Liver (tissue), 8 donors: ENCODE measurements at regions not wholly inside any gene's neighbourhood (a gene's known extent, or its start where the extent isn't known, plus 50 kb on each side); places are given as distances from the start of the nearest gene placed in this dataset.

Experiments
- DNase-seq: peaks from one replicate; pipeline ENCODE4 v3.0.0-alpha.2; 2017; ENCODE audit warnings: low spot score
- H3K27ac ChIP-seq, 2 donors: one replicate each; pipeline ENCODE4 v1.7.0; 2013; ENCODE audit warnings: inconsistent platforms in 2 of 2, low read length in 2 of 2, control low read depth in 1 of 2, low read depth in 1 of 2, mild to moderate bottlenecking in 1 of 2
- H3K27me3 ChIP-seq, 4 donors: one replicate each; pipeline versions ENCODE4 v1.6.1 to v1.7.0; 2013; ENCODE audit warnings: low read length in 3 of 4, inconsistent platforms in 1 of 4, mild to moderate bottlenecking in 1 of 4, moderate library complexity in 1 of 4; ENCODE audit not compliant: control insufficient read depth in 4 of 4, insufficient read depth in 4 of 4
- H3K36me3 ChIP-seq, 4 donors: one replicate each; pipeline versions ENCODE4 v1.6.1 to v1.7.0; 2013; ENCODE audit warnings: low read length in 3 of 4, mild to moderate bottlenecking in 3 of 4, low read depth in 1 of 4, moderate library complexity in 1 of 4; ENCODE audit not compliant: control insufficient read depth in 4 of 4, insufficient read depth in 3 of 4
- H3K4me1 ChIP-seq, 4 donors: one replicate each; pipeline versions ENCODE4 v1.6.1 to v1.7.0; 2013; ENCODE audit warnings: low read length in 3 of 4, mild to moderate bottlenecking in 3 of 4, moderate library complexity in 1 of 4; ENCODE audit not compliant: control insufficient read depth in 4 of 4, insufficient read depth in 4 of 4
- H3K4me3 ChIP-seq, 3 donors: one replicate each; pipeline versions ENCODE4 v1.6.1 to v1.7.0; 2013; ENCODE audit warnings: low read length in 3 of 3, control low read depth in 1 of 3, low read depth in 1 of 3, mild to moderate bottlenecking in 1 of 3
- H3K9ac ChIP-seq, 2 donors: one replicate each; pipeline ENCODE4 v1.7.0; 2013; ENCODE audit warnings: low read length in 2 of 2, mild to moderate bottlenecking in 2 of 2, moderate library complexity in 2 of 2, control low read depth in 1 of 2, low read depth in 1 of 2
- H3K9me3 ChIP-seq, 4 donors: one replicate each; pipeline versions ENCODE4 v1.6.1 to v1.7.0; 2013; ENCODE audit warnings: low read length in 3 of 4; ENCODE audit not compliant: control insufficient read depth in 4 of 4
- ATF3 ChIP-seq: IDR thresholded peaks from 2 replicates; pipeline ENCODE4 v1.6.1; 2016; ENCODE audit warnings: antibody characterized with exemption
- CTCF ChIP-seq: fragments of 150-350 bp; IDR thresholded peaks from 2 replicates; pipeline ENCODE4 v1.5.1; 2017; ENCODE audit warnings: improper control_type of control experiment, low read depth, low read length; ENCODE audit not compliant: missing input control
- EGR1 ChIP-seq, 2 donors: IDR thresholded peaks; 2 replicates each; pipeline ENCODE4 v1.6.1; 2016 to 2018; ENCODE audit warnings: antibody characterized with exemption in 2 of 2, low read depth in 2 of 2
- FOXA1 ChIP-seq: IDR thresholded peaks from 2 replicates; pipeline ENCODE4 v1.6.1; 2016; ENCODE audit warnings: antibody characterized with exemption
- FOXA2 ChIP-seq: IDR thresholded peaks from 2 replicates; pipeline ENCODE4 v1.6.1; 2016; ENCODE audit warnings: antibody characterized with exemption
- JUND ChIP-seq, 2 donors: IDR thresholded peaks; 2 replicates each; pipeline ENCODE4 v1.6.1; 2016; ENCODE audit warnings: antibody characterized with exemption in 2 of 2
- MAX ChIP-seq: IDR thresholded peaks from 2 replicates; pipeline ENCODE4 v1.6.1; 2016; ENCODE audit warnings: antibody characterized with exemption
- NR2F2 ChIP-seq: IDR thresholded peaks from 2 replicates; pipeline ENCODE4 v1.6.1; 2016; ENCODE audit warnings: antibody characterized with exemption
- REST ChIP-seq: IDR thresholded peaks from 2 replicates; pipeline ENCODE4 v1.6.1; 2016; ENCODE audit warnings: antibody characterized with exemption, mild to moderate bottlenecking
- SP1 ChIP-seq: IDR thresholded peaks from 2 replicates; pipeline ENCODE4 v1.6.1; 2018; ENCODE audit warnings: antibody characterized with exemption, mild to moderate bottlenecking
- YY1 ChIP-seq: IDR thresholded peaks from 2 replicates; pipeline ENCODE4 v1.6.1; 2016; ENCODE audit warnings: antibody characterized with exemption, mild to moderate bottlenecking
- ZBTB33 ChIP-seq: IDR thresholded peaks from 2 replicates; pipeline ENCODE4 v1.6.1; 2016; ENCODE audit warnings: antibody characterized with exemption
- WGBS: extraction: QIAGEN DNeasy Blood & Tissue Kit; methylation state at CpG from one replicate; pipeline ENCODE4 v1.1.7; 2013; 5-methylcytosine and 5-hydroxymethylcytosine counted together
- donor health status: healthy.
- donor health status: healthy.
- donor health status: healthy.
- donor health status: healthy.
- donor health status: healthy.

GRCh38 chr11:104529906-104530305 lies 366.0 kb upstream of the PDGFD start (continued):
- TF ChIP-seq ATF3, result no peak
- no peak for TF ChIP-seq JUND (IDR thresholded peaks at IDR 0.05)

GRCh38 chr11:104529213-104529612 lies 365.3 kb upstream of the PDGFD start:
- no peaks in the 10 kb centered on the region for H3K36me3 ChIP-seq
- 61% methylated on average over 1 of the region's 1 CpG for WGBS
- no peak overlapping the region for H3K4me3 ChIP-seq
- no peak overlapping the region for H3K9ac ChIP-seq
- H3K9me3 ChIP-seq, result no peaks in the 10 kb centered on the region
- H3K27ac ChIP-seq, result no peak overlapping the region
- H3K4me1 ChIP-seq, result no peaks in the 10 kb centered on the region
- no peaks in the 10 kb centered on the region for H3K27me3 ChIP-seq
- DNase-seq, result no peak
- no peak for TF ChIP-seq NR2F2
- TF ChIP-seq MAX, result no peak
- no peak for TF ChIP-seq CTCF
- TF ChIP-seq EGR1 (IDR thresholded peaks at IDR 0.05; ENCODE audit: low read depth in 2 of 2), result no peak
- no peak for TF ChIP-seq JUND (IDR thresholded peaks at IDR 0.05)
- no peak for TF ChIP-seq ZBTB33
- TF ChIP-seq SP1, result no peak
- TF ChIP-seq FOXA2, result no peak
- no peak for TF ChIP-seq YY1
- TF ChIP-seq REST, result no peak

- H3K9ac ChIP-seq, result no peak overlapping the region
- H3K27ac ChIP-seq, result no peak overlapping the region
- no peak for TF ChIP-seq FOXA1
- no peak for TF ChIP-seq MAX
- 51% methylated on average over 2 of the region's 2 CpGs for WGBS
- H3K27me3 ChIP-seq, result no peaks in the 10 kb centered on the region
- H3K4me1 ChIP-seq, result no peaks in the 10 kb centered on the region
- no peaks in the 10 kb centered on the region for H3K36me3 ChIP-seq
- H3K9me3 ChIP-seq, result no peaks in the 10 kb centered on the region
- no peak for DNase-seq
- no peak overlapping the region for H3K4me3 ChIP-seq
These were observed 362.1 kb upstream of the PDGFD start for GRCh38 chr11:104526006-104526405.
